Activated T-helper 2 cell treated with anti-CD3 and anti-CD28 coated beads, Interferon-gamma antibody, Interleukin-2, Interleukin-4, amounts not matched to agents 10 μg/mL and 5 μg/mL and 100 μg/mL, durations not matched to agents 14 hours and 24 hours and 36 hours (primary cell): ENCODE measurements at regions not wholly inside any gene's neighbourhood (a gene's known extent, or its start where the extent isn't known, plus 50 kb on each side); places are given as distances from the start of the nearest gene placed in this dataset.

ENCODE experiments used
- DNase-seq: peaks from one replicate; pipeline ENCODE4 v3.0.0; 2021; ENCODE audit warnings: low spot score
- H3K27ac Mint-ChIP-seq: one replicate; pipeline ENCODE4 v1.8.0; 2021; ENCODE audit warnings: mixed read lengths
- H3K27me3 Mint-ChIP-seq: one replicate; pipeline ENCODE4 v1.8.0; 2021; ENCODE audit warnings: low read depth, mixed read lengths
- H3K36me3 Mint-ChIP-seq: one replicate; pipeline ENCODE4 v1.8.0; 2021; ENCODE audit warnings: low read depth, mixed read lengths
- H3K4me1 Mint-ChIP-seq: one replicate; pipeline ENCODE4 v1.8.0; 2021; ENCODE audit warnings: low read depth, mixed read lengths
- H3K4me3 Mint-ChIP-seq: one replicate; pipeline ENCODE4 v1.8.0; 2021; ENCODE audit warnings: low read depth, mild to moderate bottlenecking, moderate library complexity, mixed read lengths
- H3K9me3 Mint-ChIP-seq: one replicate; pipeline ENCODE4 v1.8.0; 2021; ENCODE audit warnings: mixed read lengths
- intact Hi-C: fragments of 100-400 bp; cut with micrococcal nuclease; formaldehyde crosslinking; loops from one replicate; pipeline ENCODE4 v1.15.1; 2023

DNA sequence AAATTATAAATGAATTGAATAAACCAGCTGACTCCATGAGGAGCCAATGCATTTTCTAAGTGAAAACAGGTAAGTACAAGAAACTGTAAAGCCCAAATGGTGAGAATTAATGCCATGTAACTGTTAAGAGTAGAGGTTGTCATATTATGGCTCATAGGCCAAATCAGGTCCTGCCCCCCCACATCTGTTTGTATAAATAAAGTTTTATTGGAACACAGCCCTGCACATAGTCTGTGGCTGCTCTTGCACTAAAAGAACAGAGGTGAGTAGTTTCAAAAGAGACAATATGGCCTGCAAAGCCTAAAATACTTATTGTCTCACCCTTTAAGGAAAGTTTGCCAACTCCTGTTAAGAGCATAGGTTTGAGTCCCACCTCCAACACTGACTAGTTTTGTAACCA is 140.5 kb upstream of the SRRM4 start:
- Mint-ChIP-seq H3K9me3 (no peaks in the 10 kb centered on the region), H3K4me3 (no peak overlapping the region), H3K4me1 (no peaks in the 10 kb centered on the region), H3K27me3 (no peaks in the 10 kb centered on the region), H3K27ac (no peak overlapping the region), H3K36me3 (no peaks in the 10 kb centered on the region)
- intact Hi-C loops = no loop called here
- no peak for DNase-seq

- Mint-ChIP-seq H3K36me3 (no peaks in the 10 kb centered on the region), H3K27me3 (no peaks in the 10 kb centered on the region), H3K4me1 (no peaks in the 10 kb centered on the region), H3K27ac (no peak overlapping the region), H3K9me3 (no peaks in the 10 kb centered on the region), H3K4me3 (no peak overlapping the region)
- intact Hi-C loops = no loop called here
- no peak for DNase-seq
These were observed 139.8 kb upstream of the SRRM4 start for GRCh38 chr12:118841588-118841987.

- H3K4me1 Mint-ChIP-seq = no peaks in the 10 kb centered on the region
These were observed 138.5 kb upstream of the SRRM4 start for GRCh38 chr12:118842866-118843265.

DNA sequence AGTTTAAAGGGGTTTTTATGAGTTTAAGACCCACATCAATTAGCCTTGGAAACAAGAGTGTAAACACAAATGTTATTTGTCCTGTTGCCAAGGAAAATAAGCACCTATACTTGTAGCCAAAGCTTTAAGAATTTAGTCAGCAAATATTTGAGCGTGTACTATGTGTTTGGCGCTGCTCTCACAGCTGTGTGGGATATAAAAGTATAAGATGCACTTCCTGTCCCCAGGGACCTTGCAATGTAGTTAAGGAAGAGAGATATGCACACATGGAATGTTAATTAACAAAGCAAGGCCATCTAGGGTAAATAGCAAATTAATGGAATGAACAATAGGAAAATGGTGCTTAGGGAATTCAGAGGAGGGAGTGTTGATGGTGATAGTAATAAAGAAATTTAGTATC is 134.9 kb upstream of the SRRM4 start:
- Mint-ChIP-seq H3K27me3 (no peaks in the 10 kb centered on the region), H3K27ac (no peak overlapping the region), H3K4me3 (no peak overlapping the region), H3K9me3 (no peaks in the 10 kb centered on the region), H3K36me3 (no peaks in the 10 kb centered on the region), H3K4me1 (no peaks in the 10 kb centered on the region)
- intact Hi-C loops = no loop called here
- no peak for DNase-seq

More at GRCh38 chr12:118842866-118843265, 138.5 kb upstream of the SRRM4 start:
- no peak for DNase-seq
- no peaks in the 10 kb centered on the region for H3K36me3 Mint-ChIP-seq
- H3K9me3 Mint-ChIP-seq = no peaks in the 10 kb centered on the region
- intact Hi-C loops = no loop called here
- H3K27ac Mint-ChIP-seq = no peak overlapping the region
- H3K4me3 Mint-ChIP-seq = no peak overlapping the region
- no peaks in the 10 kb centered on the region for H3K27me3 Mint-ChIP-seq

DNA sequence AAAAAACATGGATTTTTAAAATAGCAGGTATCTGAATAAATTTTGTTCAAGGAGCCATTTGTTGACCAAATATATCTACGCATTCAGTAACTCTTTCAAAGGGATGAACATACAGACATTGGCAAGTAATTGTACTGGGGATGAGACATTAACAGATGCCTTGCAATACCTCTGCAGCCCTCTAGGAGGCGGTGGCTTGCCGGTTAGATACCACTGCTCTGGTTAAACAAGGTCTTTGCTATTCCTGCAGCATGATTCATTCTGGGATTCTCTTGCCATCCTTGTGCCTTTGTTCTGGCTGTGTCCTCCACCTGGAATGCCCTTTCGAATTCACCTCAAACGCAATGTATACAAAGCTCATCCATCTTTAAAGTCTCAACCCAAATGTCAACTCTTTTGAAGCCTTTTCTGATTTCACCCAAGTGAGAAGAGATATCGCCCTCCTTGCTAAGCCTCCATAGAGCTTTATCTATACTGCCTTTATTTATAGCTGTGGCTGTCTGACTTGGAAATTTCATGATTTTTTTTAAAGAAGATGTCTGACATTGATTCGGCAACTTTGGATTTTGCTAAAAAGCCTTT is 131.0 kb upstream of the SRRM4 start:
- no peaks in the 10 kb centered on the region for H3K9me3 Mint-ChIP-seq
- H3K4me3 Mint-ChIP-seq = no peak overlapping the region
- H3K27ac Mint-ChIP-seq = no peak overlapping the region
- H3K36me3 Mint-ChIP-seq = no peaks in the 10 kb centered on the region
- no peaks in the 10 kb centered on the region for H3K27me3 Mint-ChIP-seq
- no peaks in the 10 kb centered on the region for H3K4me1 Mint-ChIP-seq
- no peak for DNase-seq
- intact Hi-C loops = no loop called here

GRCh38 chr12:118851891-118852290 is 129.4 kb upstream of the SRRM4 start:
- Mint-ChIP-seq H3K36me3 (no peaks in the 10 kb centered on the region), H3K27me3 (no peaks in the 10 kb centered on the region), H3K4me1 (no peaks in the 10 kb centered on the region), H3K27ac (no peak overlapping the region), H3K4me3 (no peak overlapping the region), H3K9me3 (no peaks in the 10 kb centered on the region)
- intact Hi-C loops = no loop called here
- no peak for DNase-seq

DNA sequence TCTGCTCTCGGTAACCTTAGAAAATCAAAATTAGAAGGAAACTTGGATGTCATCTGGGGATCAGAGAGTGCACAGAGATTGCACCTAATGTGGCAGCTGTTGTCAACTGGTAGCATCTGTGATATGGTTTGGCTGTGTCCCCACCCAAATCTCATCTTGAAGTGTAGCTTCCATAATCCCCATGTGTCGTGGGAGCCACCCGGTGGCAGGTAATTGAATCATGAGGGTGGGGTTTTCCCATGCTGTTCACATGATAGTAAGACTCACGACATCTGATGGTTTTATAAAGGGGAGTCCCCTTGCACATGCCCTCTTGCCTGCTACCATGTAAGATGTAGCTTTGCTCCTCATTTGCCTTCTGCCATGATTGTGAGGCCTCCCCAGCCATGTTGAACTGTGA is 127.7 kb upstream of the SRRM4 start:
- Mint-ChIP-seq H3K4me3 (no peak overlapping the region), H3K9me3 (no peaks in the 10 kb centered on the region), H3K36me3 (no peaks in the 10 kb centered on the region), H3K27ac (no peak overlapping the region), H3K27me3 (no peaks in the 10 kb centered on the region), H3K4me1 (no peaks in the 10 kb centered on the region)
- intact Hi-C loops = no loop called here
- DNase-seq = no peak

- Mint-ChIP-seq H3K27ac (no peak overlapping the region), H3K4me1 (no peaks in the 10 kb centered on the region), H3K9me3 (no peaks in the 10 kb centered on the region), H3K4me3 (no peak overlapping the region), H3K27me3 (no peaks in the 10 kb centered on the region), H3K36me3 (no peaks in the 10 kb centered on the region)
- DNase-seq = no peak
- intact Hi-C loops = no loop called here
These were observed 125.5 kb upstream of the SRRM4 start for GRCh38 chr12:118855858-118856257.

DNA sequence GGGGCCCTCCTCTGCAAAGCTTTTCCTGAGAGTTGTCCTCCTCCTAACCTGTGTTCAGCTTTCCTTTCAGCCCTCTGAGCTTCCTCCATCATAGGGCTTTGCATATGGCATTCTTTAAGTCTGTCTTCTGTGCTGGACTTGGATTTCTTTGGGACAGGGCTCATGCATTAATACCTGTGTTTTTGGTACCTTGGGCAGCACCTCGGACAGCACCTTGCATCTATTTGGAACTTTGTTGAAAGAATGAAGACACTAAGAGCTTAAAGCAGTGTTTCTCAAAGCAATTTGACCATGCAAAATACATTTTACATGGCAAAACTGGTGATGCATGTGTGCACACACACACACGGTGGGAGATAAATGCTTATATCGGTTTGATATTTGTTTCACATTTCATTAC is 115.0 kb upstream of the SRRM4 start:
- Mint-ChIP-seq H3K4me3 (no peak overlapping the region), H3K27ac (no peak overlapping the region), H3K4me1 (no peaks in the 10 kb centered on the region), H3K9me3 (no peaks in the 10 kb centered on the region), H3K27me3 (no peaks in the 10 kb centered on the region), H3K36me3 (no peaks in the 10 kb centered on the region)
- no peak for DNase-seq
- intact Hi-C loops = no loop called here

DNA sequence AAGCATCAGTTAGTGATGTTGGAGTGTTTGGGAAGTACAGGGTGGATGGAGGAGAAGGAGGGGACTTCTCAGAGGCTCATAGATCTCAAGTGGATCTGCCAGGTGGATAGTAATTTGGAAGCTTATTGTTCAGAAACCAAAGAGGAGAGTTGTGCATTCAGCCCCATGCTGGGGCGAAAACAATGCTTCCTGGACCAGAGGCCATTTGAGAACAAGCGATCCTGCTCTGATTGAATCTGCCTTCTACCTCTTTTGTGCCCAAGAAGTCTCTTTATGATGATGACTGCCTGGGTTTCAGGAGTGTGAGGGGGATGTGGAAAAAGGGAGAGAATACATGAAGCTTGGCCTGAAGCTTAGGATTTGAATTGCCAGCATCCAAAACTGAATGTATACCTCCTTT is 110.8 kb upstream of the SRRM4 start:
- Mint-ChIP-seq H3K4me1 (no peaks in the 10 kb centered on the region), H3K36me3 (no peaks in the 10 kb centered on the region), H3K4me3 (no peak overlapping the region), H3K9me3 (no peaks in the 10 kb centered on the region), H3K27ac (no peak overlapping the region), H3K27me3 (no peaks in the 10 kb centered on the region)
- intact Hi-C loops = no loop called here
- DNase-seq = no peak

- Mint-ChIP-seq H3K36me3 (no peaks in the 10 kb centered on the region), H3K4me1 (no peaks in the 10 kb centered on the region), H3K4me3 (no peak overlapping the region), H3K9me3 (no peaks in the 10 kb centered on the region), H3K27ac (no peak overlapping the region), H3K27me3 (no peaks in the 10 kb centered on the region)
- no peak for DNase-seq
- intact Hi-C loops = no loop called here
These were observed 106.4 kb upstream of the SRRM4 start for GRCh38 chr12:118874698-118875548.

GRCh38 chr12:118880720-118881493 is 100.4 kb upstream of the SRRM4 start:
- Mint-ChIP-seq H3K36me3 (no peaks in the 10 kb centered on the region), H3K4me3 (no peak overlapping the region), H3K9me3 (peaks cover 9% of the 10 kb centered on the region), H3K4me1 (no peaks in the 10 kb centered on the region), H3K27me3 (no peaks in the 10 kb centered on the region), H3K27ac (no peak overlapping the region)
- intact Hi-C loops = no loop called here
- DNase-seq = no peak

DNA sequence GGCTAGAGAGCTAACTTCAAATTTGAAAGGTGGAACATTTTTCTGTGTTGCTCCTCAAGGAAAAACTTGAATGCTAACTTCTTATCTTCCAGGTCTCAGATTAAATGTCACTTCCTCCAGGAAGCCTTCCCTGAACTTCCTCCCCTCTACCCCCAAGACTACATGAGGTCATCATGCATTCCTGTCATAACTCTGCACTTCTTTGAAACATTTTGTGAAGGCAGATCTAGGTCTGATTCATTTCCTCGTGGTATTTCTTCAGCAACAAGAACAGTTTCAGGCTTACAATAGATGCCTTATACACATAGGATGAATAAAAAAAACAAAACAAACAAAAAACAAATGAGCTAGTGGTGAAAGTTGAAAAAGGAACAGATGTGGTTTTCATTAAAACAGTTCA is 97.1 kb upstream of the SRRM4 start:
- Mint-ChIP-seq H3K4me3 (no peak overlapping the region), H3K27me3 (no peaks in the 10 kb centered on the region), H3K27ac (no peak overlapping the region)

More for the DNA sequence above, 97.1 kb upstream of the SRRM4 start:
- H3K9me3 Mint-ChIP-seq = peaks cover 9% of the 10 kb centered on the region
- no peaks in the 10 kb centered on the region for H3K4me1 Mint-ChIP-seq
- intact Hi-C loops = no loop called here
- no peak for DNase-seq
- H3K36me3 Mint-ChIP-seq = no peaks in the 10 kb centered on the region
